Mammary epithelial cell (primary cell): ENCODE measurements at regions not wholly inside any gene's neighbourhood (a gene's known extent, or its start where the extent isn't known, plus 50 kb on each side); places are given as distances from the start of the nearest gene placed in this dataset.

Experiments used
- CTCF ChIP-seq, 2 donors: IDR thresholded peaks in 1 of 2; conservative IDR thresholded peaks in 1 of 2; 2 replicates each; pipeline ENCODE4 v1.5.1; 2011 to 2012; ENCODE audit warnings: inconsistent platforms in 2 of 2, low read length in 2 of 2, mild to moderate bottlenecking in 2 of 2, control low read depth in 1 of 2, low read depth in 1 of 2; ENCODE audit not compliant: insufficient read depth in 1 of 2; ENCODE audit errors: extremely low read depth in 1 of 2
- EZH2 ChIP-seq: IDR thresholded peaks from 2 replicates; pipeline ENCODE4 v1.6.1; 2012; ENCODE audit warnings: low read length, inconsistent platforms, borderline replicate concordance

GRCh38 chr1:232553809-232554208 lies 76.1 kb downstream of the SIPA1L2 start:
- TF ChIP-seq CTCF (conservative IDR thresholded peaks at IDR 0.05 in 1 of 2, IDR thresholded peaks at IDR 0.05 in 1 of 2; ENCODE audit: extremely low read depth in 1 of 2, insufficient read depth in 1 of 2, low read depth in 1 of 2, low read length in 2 of 2) (no peak), EZH2 (no peak)
